H1 (cell line): ENCODE measurements at regions not wholly inside any gene's neighbourhood (a gene's known extent, or its start where the extent isn't known, plus 50 kb on each side); places are given as distances from the start of the nearest gene placed in this dataset.

Experiments
- TF ChIP-seq, protein P1 (sequence below): fragments of 300-600 bp; sonication (generic); IDR thresholded peaks from 2 replicates; pipeline ENCODE4 v1.7.1; 2012; ENCODE audit warnings: low read length, moderate library complexity, mild to moderate bottlenecking, inconsistent platforms; ENCODE audit not compliant: insufficient replicate concordance

DNA sequence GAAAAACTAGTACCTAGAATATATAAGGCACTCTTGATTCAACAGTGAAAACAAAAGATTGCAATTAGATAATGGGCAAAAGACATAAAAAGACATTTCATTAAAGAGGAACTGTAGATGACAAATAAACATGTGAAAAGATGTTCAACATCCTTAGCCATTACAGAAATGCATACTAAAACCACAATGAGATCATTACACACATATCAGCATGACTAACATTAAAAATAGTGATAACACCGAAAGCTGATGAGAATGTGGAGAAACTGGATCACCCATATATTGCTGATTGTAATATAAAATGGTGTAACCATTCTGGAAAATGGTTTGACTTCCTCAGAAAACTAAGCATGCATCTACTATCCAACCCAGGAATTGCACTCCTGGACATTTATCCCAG is 340.3 kb downstream of the SEC16B start (continued):
- TF ChIP-seq, protein P1, sequence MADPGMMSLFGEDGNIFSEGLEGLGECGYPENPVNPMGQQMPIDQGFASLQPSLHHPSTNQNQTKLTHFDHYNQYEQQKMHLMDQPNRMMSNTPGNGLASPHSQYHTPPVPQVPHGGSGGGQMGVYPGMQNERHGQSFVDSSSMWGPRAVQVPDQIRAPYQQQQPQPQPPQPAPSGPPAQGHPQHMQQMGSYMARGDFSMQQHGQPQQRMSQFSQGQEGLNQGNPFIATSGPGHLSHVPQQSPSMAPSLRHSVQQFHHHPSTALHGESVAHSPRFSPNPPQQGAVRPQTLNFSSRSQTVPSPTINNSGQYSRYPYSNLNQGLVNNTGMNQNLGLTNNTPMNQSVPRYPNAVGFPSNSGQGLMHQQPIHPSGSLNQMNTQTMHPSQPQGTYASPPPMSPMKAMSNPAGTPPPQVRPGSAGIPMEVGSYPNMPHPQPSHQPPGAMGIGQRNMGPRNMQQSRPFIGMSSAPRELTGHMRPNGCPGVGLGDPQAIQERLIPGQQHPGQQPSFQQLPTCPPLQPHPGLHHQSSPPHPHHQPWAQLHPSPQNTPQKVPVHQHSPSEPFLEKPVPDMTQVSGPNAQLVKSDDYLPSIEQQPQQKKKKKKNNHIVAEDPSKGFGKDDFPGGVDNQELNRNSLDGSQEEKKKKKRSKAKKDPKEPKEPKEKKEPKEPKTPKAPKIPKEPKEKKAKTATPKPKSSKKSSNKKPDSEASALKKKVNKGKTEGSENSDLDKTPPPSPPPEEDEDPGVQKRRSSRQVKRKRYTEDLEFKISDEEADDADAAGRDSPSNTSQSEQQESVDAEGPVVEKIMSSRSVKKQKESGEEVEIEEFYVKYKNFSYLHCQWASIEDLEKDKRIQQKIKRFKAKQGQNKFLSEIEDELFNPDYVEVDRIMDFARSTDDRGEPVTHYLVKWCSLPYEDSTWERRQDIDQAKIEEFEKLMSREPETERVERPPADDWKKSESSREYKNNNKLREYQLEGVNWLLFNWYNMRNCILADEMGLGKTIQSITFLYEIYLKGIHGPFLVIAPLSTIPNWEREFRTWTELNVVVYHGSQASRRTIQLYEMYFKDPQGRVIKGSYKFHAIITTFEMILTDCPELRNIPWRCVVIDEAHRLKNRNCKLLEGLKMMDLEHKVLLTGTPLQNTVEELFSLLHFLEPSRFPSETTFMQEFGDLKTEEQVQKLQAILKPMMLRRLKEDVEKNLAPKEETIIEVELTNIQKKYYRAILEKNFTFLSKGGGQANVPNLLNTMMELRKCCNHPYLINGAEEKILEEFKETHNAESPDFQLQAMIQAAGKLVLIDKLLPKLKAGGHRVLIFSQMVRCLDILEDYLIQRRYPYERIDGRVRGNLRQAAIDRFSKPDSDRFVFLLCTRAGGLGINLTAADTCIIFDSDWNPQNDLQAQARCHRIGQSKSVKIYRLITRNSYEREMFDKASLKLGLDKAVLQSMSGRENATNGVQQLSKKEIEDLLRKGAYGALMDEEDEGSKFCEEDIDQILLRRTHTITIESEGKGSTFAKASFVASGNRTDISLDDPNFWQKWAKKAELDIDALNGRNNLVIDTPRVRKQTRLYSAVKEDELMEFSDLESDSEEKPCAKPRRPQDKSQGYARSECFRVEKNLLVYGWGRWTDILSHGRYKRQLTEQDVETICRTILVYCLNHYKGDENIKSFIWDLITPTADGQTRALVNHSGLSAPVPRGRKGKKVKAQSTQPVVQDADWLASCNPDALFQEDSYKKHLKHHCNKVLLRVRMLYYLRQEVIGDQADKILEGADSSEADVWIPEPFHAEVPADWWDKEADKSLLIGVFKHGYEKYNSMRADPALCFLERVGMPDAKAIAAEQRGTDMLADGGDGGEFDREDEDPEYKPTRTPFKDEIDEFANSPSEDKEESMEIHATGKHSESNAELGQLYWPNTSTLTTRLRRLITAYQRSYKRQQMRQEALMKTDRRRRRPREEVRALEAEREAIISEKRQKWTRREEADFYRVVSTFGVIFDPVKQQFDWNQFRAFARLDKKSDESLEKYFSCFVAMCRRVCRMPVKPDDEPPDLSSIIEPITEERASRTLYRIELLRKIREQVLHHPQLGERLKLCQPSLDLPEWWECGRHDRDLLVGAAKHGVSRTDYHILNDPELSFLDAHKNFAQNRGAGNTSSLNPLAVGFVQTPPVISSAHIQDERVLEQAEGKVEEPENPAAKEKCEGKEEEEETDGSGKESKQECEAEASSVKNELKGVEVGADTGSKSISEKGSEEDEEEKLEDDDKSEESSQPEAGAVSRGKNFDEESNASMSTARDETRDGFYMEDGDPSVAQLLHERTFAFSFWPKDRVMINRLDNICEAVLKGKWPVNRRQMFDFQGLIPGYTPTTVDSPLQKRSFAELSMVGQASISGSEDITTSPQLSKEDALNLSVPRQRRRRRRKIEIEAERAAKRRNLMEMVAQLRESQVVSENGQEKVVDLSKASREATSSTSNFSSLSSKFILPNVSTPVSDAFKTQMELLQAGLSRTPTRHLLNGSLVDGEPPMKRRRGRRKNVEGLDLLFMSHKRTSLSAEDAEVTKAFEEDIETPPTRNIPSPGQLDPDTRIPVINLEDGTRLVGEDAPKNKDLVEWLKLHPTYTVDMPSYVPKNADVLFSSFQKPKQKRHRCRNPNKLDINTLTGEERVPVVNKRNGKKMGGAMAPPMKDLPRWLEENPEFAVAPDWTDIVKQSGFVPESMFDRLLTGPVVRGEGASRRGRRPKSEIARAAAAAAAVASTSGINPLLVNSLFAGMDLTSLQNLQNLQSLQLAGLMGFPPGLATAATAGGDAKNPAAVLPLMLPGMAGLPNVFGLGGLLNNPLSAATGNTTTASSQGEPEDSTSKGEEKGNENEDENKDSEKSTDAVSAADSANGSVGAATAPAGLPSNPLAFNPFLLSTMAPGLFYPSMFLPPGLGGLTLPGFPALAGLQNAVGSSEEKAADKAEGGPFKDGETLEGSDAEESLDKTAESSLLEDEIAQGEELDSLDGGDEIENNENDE = no peak
- TF ChIP-seq, all 59 proteins: peak for 0
